ENCODE measurements at regions not wholly inside any gene's neighbourhood (a gene's known extent, or its start where the extent isn't known, plus 50 kb on each side); places are given as distances from the start of the nearest gene placed in this dataset.

DNA sequence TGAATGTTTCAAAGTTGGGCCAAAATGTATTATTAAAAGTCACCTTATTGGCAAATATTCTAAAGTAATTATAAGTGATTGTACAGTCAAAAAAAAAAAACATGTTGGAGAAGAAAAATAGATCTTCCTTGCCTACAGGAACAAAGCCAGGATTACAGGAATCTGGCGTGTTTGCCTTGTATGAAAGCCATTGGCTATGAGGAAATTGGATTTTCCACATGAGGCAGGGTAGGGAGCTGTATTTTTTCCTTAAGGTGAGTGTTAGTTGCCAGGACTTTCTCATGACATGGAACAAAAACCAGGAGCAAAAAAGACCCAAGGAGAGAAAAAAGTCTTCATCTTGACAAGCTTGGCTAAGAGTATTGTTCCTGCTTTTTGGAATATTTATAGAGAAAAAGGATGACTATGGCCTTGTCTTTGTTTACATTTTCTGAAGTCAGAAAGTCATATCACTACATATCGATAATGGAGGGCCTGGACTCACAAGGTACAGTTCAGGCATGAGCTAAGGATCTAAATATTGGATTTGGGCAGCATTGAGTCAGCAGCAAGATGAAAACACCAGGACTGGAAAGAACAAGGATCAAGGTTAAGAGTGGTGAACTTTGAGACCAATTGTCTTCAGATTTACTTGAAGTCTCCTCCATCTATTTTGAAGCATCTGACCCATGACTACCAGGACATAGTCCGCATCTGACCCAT lies 68.4 kb upstream of the FLRT2 start:
- H3K9ac ChIP-seq (ENCODE audit: insufficient read depth in 1 of 2, low read length in 2 of 2) = no peak overlapping the region
- no peak for ATAC-seq (ENCODE audit: insufficient read depth, low FRiP score)

DNA sequence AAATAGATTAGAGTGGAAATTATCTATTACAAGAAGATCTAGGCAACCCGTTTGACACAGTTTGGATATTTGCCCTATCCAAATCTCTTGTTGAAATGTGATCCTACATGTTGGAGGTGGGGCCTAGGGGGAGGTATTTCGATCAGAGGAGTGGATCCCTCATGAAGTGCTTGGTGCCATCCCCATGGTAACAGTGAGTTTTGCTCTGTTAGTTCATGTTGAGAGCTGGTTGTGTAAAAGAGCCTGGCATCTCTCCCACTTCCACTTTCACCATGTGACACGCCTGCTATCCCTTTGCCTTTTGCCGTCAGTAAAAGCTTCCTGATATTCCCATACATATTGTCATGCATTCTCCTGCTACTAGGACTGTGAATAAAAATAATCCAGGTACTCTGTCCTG lies 66.4 kb upstream of the FLRT2 start:
- Histone ChIP-seq H3K4me1 (ENCODE audit: control insufficient read depth in 5 of 5, insufficient read depth in 5 of 5, low read length in 5 of 5) (no peaks in the 10 kb centered on the region), H3K27me3 (ENCODE audit: control insufficient read depth in 3 of 3, insufficient read depth in 3 of 3, low read length in 2 of 3) (no peaks in the 10 kb centered on the region), H3K4me3 (no peak overlapping the region), H3K27ac (ENCODE audit: low read depth in 1 of 2, low read length in 1 of 2) (no peak overlapping the region), H3K9ac (ENCODE audit: insufficient read depth in 1 of 2, low read length in 2 of 2) (no peak overlapping the region), H3K9me3 (ENCODE audit: control insufficient read depth in 4 of 4, insufficient read depth in 3 of 4, low read length in 3 of 4) (peaks cover 0 to under 1% (median 0%) of the 10 kb centered on the region in 4 donors), H3K36me3 (ENCODE audit: control insufficient read depth in 4 of 4, insufficient read depth in 4 of 4, low read length in 4 of 4) (no peaks in the 10 kb centered on the region)
- no peak for ATAC-seq (ENCODE audit: insufficient read depth, low FRiP score)
- DNase-seq = peak; percentile 25 to 57 (median 34)
- WGBS, 2 donors = 41 to 47% methylated on average over 4 of the region's 4 CpGs
- TF ChIP-seq, protein P1, sequence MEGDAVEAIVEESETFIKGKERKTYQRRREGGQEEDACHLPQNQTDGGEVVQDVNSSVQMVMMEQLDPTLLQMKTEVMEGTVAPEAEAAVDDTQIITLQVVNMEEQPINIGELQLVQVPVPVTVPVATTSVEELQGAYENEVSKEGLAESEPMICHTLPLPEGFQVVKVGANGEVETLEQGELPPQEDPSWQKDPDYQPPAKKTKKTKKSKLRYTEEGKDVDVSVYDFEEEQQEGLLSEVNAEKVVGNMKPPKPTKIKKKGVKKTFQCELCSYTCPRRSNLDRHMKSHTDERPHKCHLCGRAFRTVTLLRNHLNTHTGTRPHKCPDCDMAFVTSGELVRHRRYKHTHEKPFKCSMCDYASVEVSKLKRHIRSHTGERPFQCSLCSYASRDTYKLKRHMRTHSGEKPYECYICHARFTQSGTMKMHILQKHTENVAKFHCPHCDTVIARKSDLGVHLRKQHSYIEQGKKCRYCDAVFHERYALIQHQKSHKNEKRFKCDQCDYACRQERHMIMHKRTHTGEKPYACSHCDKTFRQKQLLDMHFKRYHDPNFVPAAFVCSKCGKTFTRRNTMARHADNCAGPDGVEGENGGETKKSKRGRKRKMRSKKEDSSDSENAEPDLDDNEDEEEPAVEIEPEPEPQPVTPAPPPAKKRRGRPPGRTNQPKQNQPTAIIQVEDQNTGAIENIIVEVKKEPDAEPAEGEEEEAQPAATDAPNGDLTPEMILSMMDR (IDR thresholded peaks at IDR 0.05; ENCODE audit: control extremely low read depth, extremely low read depth) = no peak

More for the DNA sequence above, 68.4 kb upstream of the FLRT2 start:
- TF ChIP-seq, protein P1 (IDR thresholded peaks at IDR 0.05; ENCODE audit: control extremely low read depth, extremely low read depth) = no peak
- Histone ChIP-seq H3K9me3 (ENCODE audit: control insufficient read depth in 4 of 4, insufficient read depth in 3 of 4, low read length in 3 of 4) (no peaks in the 10 kb centered on the region), H3K4me1 (ENCODE audit: control insufficient read depth in 5 of 5, insufficient read depth in 5 of 5, low read length in 5 of 5) (no peaks in the 10 kb centered on the region), H3K4me3 (no peak overlapping the region), H3K27me3 (ENCODE audit: control insufficient read depth in 3 of 3, insufficient read depth in 3 of 3, low read length in 2 of 3) (no peaks in the 10 kb centered on the region), H3K27ac (ENCODE audit: low read depth in 1 of 2, low read length in 1 of 2) (peak overlapping the region in 1 of 2 donors; percentile 3), H3K36me3 (ENCODE audit: control insufficient read depth in 4 of 4, insufficient read depth in 4 of 4, low read length in 4 of 4) (no peaks in the 10 kb centered on the region)
- 90 to 95% methylated on average over 3 of the region's 3 CpGs for WGBS, 2 donors
- no peak for DNase-seq

DNA sequence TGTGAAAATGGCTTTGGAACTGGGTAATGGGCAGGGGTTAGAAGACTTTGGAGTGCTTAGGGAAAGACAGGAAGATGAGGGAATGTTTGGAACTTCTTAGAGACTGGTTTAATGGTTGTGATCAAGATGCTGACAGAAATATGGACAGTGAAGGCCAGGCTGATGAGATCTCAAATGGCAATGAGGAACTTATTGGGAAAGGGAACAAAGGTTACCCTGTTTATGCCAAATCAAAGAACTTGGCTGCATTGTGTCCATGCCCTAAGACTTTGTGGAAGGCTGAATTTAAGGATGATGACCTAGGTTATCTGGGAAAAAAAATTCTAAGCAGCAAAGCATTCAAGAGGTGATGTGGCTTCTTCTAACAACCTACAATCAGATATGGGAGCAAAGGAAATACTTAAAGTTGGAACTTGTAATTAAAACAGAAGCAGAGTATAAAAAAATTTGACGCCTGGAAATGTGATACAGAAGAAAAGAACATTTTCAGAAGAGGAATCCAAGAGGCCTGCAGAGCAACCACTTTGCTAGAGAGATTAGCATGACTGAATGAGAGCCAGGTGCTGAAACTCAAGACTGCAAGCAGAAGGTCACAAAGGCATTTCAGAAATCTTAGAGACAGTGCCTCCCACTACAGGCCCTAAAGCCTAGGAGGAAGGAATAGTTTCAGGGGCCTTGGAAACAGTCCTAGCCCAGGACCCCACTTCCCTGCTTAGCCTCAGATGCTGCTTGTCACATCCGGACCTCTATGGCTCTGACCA lies 65.6 kb upstream of the FLRT2 start:
- Histone ChIP-seq H3K9ac (ENCODE audit: insufficient read depth in 1 of 2, low read length in 2 of 2) (no peak overlapping the region), H3K4me3 (no peak overlapping the region), H3K27me3 (ENCODE audit: control insufficient read depth in 3 of 3, insufficient read depth in 3 of 3, low read length in 2 of 3) (no peaks in the 10 kb centered on the region), H3K27ac (ENCODE audit: low read depth in 1 of 2, low read length in 1 of 2) (no peak overlapping the region), H3K9me3 (ENCODE audit: control insufficient read depth in 4 of 4, insufficient read depth in 3 of 4, low read length in 3 of 4) (peaks cover 0 to 4% (median 0%) of the 10 kb centered on the region in 4 donors), H3K4me1 (ENCODE audit: control insufficient read depth in 5 of 5, insufficient read depth in 5 of 5, low read length in 5 of 5) (peaks cover 0 to 8% (median 0%) of the 10 kb centered on the region in 5 donors), H3K36me3 (ENCODE audit: control insufficient read depth in 4 of 4, insufficient read depth in 4 of 4, low read length in 4 of 4) (no peaks in the 10 kb centered on the region)
- 72 to 95% methylated on average over 2 of the region's 2 CpGs for WGBS, 2 donors
- ATAC-seq (ENCODE audit: insufficient read depth, low FRiP score) = no peak
- DNase-seq = no peak
- TF ChIP-seq, protein P1 (IDR thresholded peaks at IDR 0.05; ENCODE audit: control extremely low read depth, extremely low read depth) = no peak
